Tibial nerve (tissue), 4 donors: ENCODE measurements at regions not wholly inside any gene's neighbourhood (a gene's known extent, or its start where the extent isn't known, plus 50 kb on each side); places are given as distances from the start of the nearest gene placed in this dataset.

Source experiments
- DNase-seq, 2 donors: peaks; one replicate each; pipeline ENCODE4 v3.0.0-alpha.2; 2019; ENCODE audit warnings: low spot score in 2 of 2
- H3K27ac ChIP-seq, 4 donors: fragments of 200-600 bp; sonication (generic) in 3 of 4; one replicate each; pipeline ENCODE4 v1.5.1; 2017 to 2019; ENCODE audit warnings: mild to moderate bottlenecking in 1 of 4
- H3K27me3 ChIP-seq, 2 donors: fragments of 200-600 bp; sonication (generic) in 1 of 2; one replicate each; pipeline versions ENCODE4 v1.5.1 to v1.6.0; 2017 to 2019
- H3K36me3 ChIP-seq, 3 donors: fragments of 200-600 bp; sonication (generic); one replicate each; pipeline ENCODE4 v1.5.1; 2018 to 2019
- H3K4me1 ChIP-seq, 4 donors: fragments of 200-600 bp; sonication (generic) in 3 of 4; one replicate each; pipeline ENCODE4 v1.5.1; 2017 to 2019
- H3K4me3 ChIP-seq, 4 donors: fragments of 200-600 bp; sonication (generic) in 3 of 4; one replicate each; pipeline ENCODE4 v1.5.1; 2017 to 2019; ENCODE audit warnings: mild to moderate bottlenecking in 1 of 4, moderate library complexity in 1 of 4
- H3K9me3 ChIP-seq, 4 donors: fragments of 200-600 bp; sonication (generic) in 3 of 4; one replicate each; pipeline ENCODE4 v1.5.1; 2017 to 2019
- EP300 ChIP-seq, 2 donors: sonication (generic); formaldehyde crosslinking; IDR thresholded peaks; one replicate each; pipeline ENCODE4 v1.6.1; 2017; ENCODE audit warnings: antibody characterized with exemption in 2 of 2, mild to moderate bottlenecking in 1 of 2
- POLR2A ChIP-seq, 2 donors: fragments of 450-650 bp; IDR thresholded peaks; one replicate each; pipeline ENCODE4 v1.6.1; 2017; ENCODE audit warnings: antibody characterized with exemption in 2 of 2, mild to moderate bottlenecking in 2 of 2, moderate library complexity in 2 of 2
- WGBS, 2 donors: methylation state at CpG; one replicate each; pipeline ENCODE4 v1.1.5; 2018; 5-methylcytosine and 5-hydroxymethylcytosine counted together
- TF ChIP-seq, protein P1 (sequence below), 5 experiments: fragments of 200-600 bp in 3 of 5; fragments of 450-650 bp in 2 of 5; sonication (generic) in 3 of 5; IDR thresholded peaks; one replicate each; pipeline ENCODE4 v1.5.1; 2016 to 2019; ENCODE audit warnings: antibody characterized with exemption in 5 of 5, mild to moderate bottlenecking in 3 of 5, moderate library complexity in 2 of 5

DNA sequence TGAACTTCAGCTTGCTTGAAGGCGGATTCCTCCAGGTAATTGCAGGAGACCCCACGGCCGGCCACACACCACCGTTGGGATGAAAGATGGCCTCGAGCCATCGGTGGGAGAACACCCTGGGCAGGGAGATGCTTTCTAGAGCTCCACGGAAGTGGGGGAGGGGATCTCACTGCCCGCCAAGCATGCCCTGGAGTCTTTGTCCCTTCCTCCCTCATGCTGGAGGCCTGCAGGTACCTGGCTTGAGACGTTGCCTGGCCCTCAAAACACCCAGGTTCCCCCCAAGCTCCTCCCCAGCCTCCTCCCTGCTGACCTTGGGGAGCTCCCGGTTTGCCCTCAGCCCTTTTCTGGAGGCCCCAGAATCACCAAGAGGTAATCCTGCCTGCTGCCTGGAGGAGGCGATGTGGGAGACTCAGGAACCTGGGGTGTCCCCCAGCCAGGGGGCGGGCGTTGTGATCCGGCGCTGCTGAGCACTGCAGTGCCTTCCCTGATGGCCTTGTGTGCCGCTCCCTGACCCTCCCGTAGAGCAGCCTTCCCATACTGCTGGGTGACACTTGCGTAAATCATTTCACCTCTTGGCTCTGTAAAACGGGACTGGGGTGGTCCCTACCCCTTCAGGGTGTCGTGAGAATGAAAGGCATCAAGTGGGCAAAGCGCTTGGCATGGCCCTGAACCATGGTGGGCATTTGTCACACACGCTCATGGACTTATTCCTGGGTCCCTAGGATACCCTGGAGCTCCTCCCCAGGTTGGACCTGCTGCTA lies 91.4 kb downstream of the CEBPB start:
- peaks cover 0 to 84% (median 60%) of the 10 kb centered on the region in 4 donors for H3K4me1 ChIP-seq
- no peaks in the 10 kb centered on the region for H3K27me3 ChIP-seq
- TF ChIP-seq, protein P1, sequence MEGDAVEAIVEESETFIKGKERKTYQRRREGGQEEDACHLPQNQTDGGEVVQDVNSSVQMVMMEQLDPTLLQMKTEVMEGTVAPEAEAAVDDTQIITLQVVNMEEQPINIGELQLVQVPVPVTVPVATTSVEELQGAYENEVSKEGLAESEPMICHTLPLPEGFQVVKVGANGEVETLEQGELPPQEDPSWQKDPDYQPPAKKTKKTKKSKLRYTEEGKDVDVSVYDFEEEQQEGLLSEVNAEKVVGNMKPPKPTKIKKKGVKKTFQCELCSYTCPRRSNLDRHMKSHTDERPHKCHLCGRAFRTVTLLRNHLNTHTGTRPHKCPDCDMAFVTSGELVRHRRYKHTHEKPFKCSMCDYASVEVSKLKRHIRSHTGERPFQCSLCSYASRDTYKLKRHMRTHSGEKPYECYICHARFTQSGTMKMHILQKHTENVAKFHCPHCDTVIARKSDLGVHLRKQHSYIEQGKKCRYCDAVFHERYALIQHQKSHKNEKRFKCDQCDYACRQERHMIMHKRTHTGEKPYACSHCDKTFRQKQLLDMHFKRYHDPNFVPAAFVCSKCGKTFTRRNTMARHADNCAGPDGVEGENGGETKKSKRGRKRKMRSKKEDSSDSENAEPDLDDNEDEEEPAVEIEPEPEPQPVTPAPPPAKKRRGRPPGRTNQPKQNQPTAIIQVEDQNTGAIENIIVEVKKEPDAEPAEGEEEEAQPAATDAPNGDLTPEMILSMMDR (IDR thresholded peaks at IDR 0.05) = no peak
- TF ChIP-seq EP300 (IDR thresholded peaks at IDR 0.05) (no peak), POLR2A (IDR thresholded peaks at IDR 0.05) (no peak)
- no peak for DNase-seq
- H3K9me3 ChIP-seq = no peaks in the 10 kb centered on the region
- no peak overlapping the region for H3K4me3 ChIP-seq
- no peaks in the 10 kb centered on the region for H3K36me3 ChIP-seq
- WGBS, 2 donors = 82 to 84% methylated on average over 14 to 21 of the region's 22 CpGs
- peak overlapping the region in 2 of 4 donors; percentile 93 to 94 for H3K27ac ChIP-seq

DNA sequence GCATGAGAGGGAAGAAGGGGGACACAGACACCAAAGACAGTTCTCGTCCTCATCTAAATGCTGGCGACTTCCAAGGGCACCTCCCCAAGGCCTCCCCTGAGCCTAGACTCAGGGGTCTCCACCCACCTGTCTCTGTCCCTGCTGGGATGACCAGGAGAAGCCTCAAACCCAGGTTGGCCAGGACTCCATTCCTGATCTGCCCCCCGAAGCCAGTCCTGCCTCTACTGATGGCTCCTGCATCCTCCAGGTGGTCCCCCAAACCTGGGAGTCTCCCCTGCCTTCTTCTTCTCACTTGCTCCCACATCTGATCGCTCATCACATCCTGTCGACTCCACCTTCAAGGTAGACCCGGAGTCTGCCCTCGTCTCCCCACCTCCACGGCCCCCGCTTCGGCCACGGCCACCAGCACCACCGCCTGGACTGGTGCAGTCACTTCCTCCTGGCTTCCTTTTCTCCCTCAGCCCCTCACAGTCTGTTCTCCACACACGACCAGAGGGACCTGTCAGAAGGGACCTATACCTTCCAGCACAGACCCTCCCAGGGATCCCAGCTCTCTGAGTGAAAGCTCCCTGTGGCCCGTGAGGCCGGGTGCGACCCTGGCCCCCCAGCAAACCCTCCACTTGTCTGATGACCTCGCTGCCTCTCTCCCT lies 92.1 kb downstream of the CEBPB start:
- DNase-seq = no peak
- H3K36me3 ChIP-seq = no peaks in the 10 kb centered on the region
- WGBS, 2 donors = 74 to 76% methylated on average over 17 of the region's 17 CpGs
- no peaks in the 10 kb centered on the region for H3K9me3 ChIP-seq
- no peaks in the 10 kb centered on the region for H3K27me3 ChIP-seq
- H3K27ac ChIP-seq = peak overlapping the region in 3 of 4 donors; percentile 69 to 94 (median 93)
- no peak overlapping the region for H3K4me3 ChIP-seq
- peaks cover 0 to 84% (median 56%) of the 10 kb centered on the region in 4 donors for H3K4me1 ChIP-seq
- no peak for TF ChIP-seq POLR2A (IDR thresholded peaks at IDR 0.05)
- TF ChIP-seq, protein P1 (IDR thresholded peaks at IDR 0.05) = no peak
- no peak for TF ChIP-seq EP300 (IDR thresholded peaks at IDR 0.05)

DNA sequence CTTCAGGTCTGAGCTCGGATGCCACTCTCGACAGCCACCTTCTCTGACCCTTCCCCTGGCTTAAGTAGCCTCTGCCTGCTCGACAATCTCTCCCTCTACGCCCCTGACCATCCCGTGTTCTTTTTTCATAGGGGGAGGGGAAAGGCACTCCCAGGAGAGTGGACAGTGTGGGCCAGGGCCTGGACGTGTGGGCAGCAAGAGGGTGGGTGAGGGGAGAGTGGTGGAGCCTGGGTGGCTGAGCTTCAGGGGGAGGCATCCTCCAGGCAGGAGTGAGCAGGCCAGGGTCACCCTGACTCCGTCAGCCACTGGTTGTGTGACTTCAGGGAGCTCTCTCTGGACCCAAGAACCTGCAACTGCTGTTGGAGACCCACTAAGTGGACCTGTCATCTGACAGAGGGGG lies 92.7 kb downstream of the CEBPB start:
- H3K27me3 ChIP-seq = no peaks in the 10 kb centered on the region
- H3K4me1 ChIP-seq = peaks cover 0 to 77% (median 50%) of the 10 kb centered on the region in 4 donors
- no peak for TF ChIP-seq EP300 (IDR thresholded peaks at IDR 0.05)
- no peak for TF ChIP-seq POLR2A (IDR thresholded peaks at IDR 0.05)
- TF ChIP-seq, protein P1 (IDR thresholded peaks at IDR 0.05) = no peak
- no peak overlapping the region for H3K4me3 ChIP-seq
- peak overlapping the region in 3 of 4 donors; percentile 69 to 94 (median 93) for H3K27ac ChIP-seq
- H3K9me3 ChIP-seq = no peaks in the 10 kb centered on the region
- 73 to 74% methylated on average over 7 of the region's 7 CpGs for WGBS, 2 donors
- no peaks in the 10 kb centered on the region for H3K36me3 ChIP-seq
- DNase-seq = no peak

DNA sequence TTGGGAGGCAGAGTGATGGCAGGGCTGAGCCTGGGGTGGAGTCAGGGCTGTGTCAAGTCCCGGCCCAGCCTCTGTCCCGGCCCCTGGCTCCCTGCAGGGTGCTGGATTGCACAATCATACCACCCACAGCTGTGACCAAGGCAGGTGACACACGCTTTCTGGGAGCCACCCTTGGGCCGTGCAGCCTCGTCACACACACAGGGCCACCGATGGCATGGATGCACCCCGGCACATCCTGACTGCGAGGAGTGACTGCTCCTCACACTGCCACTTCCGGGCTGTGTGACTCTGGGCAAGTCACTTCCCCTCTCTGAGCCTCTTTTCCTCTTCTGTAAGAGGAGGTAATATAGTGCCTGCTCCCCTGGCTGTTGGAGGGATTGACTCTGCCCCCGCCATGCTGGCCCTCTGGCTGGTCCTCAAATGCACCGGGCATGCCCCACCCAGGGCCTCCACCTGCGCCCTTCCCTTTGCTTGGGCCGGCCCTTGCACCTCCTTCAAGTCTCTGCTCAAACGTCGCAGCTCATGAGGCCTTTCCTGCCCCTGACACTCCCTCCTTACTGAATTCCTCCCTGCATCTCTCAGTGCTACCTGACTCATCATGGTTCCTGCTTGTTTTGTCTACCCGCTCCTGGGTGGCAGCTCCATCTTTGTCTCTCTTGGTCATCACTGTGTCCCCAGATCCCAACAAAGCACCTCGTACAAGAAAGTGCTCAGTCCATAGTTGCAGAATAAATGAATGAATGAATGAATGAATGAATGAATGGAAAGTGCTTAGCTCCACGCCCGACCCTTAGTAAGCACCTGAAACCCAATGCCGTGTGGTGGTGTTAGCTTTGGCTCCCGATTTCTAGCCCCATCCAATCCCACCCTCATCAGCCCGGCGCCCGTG lies 93.5 kb downstream of the CEBPB start:
- Histone ChIP-seq H3K27ac (peak overlapping the region; percentile 74 to 94 (median 84)), H3K27me3 (no peaks in the 10 kb centered on the region), H3K9me3 (no peaks in the 10 kb centered on the region), H3K36me3 (no peaks in the 10 kb centered on the region), H3K4me3 (no peak overlapping the region), H3K4me1 (peaks cover 0 to 69% (median 42%) of the 10 kb centered on the region in 4 donors)
- no peak for DNase-seq
- TF ChIP-seq, protein P1 (IDR thresholded peaks at IDR 0.05) = no peak
- TF ChIP-seq EP300 (IDR thresholded peaks at IDR 0.05) = peak in 1 of 2 donors; percentile 18
- WGBS, 2 donors = 65 to 69% methylated on average over 19 to 21 of the region's 24 CpGs
